ENCODE measurements at regions not wholly inside any gene's neighbourhood (a gene's known extent, or its start where the extent isn't known, plus 50 kb on each side); places are given as distances from the start of the nearest gene placed in this dataset.

- intact Hi-C loops (cut with DNase I) = loop anchor here in 1 of 2 donors (10.0 kb wide), 1 partner anchor 101 kb away; no protein-coding TSS in a partner anchor
- H3K4me3 ChIP-seq = no peak overlapping the region
- H3K27me3 ChIP-seq = no peaks in the 10 kb centered on the region
- TF ChIP-seq, protein P1, sequence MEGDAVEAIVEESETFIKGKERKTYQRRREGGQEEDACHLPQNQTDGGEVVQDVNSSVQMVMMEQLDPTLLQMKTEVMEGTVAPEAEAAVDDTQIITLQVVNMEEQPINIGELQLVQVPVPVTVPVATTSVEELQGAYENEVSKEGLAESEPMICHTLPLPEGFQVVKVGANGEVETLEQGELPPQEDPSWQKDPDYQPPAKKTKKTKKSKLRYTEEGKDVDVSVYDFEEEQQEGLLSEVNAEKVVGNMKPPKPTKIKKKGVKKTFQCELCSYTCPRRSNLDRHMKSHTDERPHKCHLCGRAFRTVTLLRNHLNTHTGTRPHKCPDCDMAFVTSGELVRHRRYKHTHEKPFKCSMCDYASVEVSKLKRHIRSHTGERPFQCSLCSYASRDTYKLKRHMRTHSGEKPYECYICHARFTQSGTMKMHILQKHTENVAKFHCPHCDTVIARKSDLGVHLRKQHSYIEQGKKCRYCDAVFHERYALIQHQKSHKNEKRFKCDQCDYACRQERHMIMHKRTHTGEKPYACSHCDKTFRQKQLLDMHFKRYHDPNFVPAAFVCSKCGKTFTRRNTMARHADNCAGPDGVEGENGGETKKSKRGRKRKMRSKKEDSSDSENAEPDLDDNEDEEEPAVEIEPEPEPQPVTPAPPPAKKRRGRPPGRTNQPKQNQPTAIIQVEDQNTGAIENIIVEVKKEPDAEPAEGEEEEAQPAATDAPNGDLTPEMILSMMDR (IDR thresholded peaks at IDR 0.05) = no peak
- ATAC-seq (peak; percentile 51), DNase-seq (no peak)
- H3K4me1 ChIP-seq = no peaks in the 10 kb centered on the region
- H3K27ac ChIP-seq = no peak overlapping the region
- peaks cover 0 to 14% of the 10 kb centered on the region in 2 donors for H3K9me3 ChIP-seq
- no peaks in the 10 kb centered on the region for H3K36me3 ChIP-seq
These were observed 59.6 kb upstream of the GOLIM4 start for GRCh38 chr3:168155303-168155702.

- TF ChIP-seq, protein P1 (IDR thresholded peaks at IDR 0.05) = no peak
- H3K27ac ChIP-seq = no peak overlapping the region
- no peaks in the 10 kb centered on the region for H3K36me3 ChIP-seq
- ATAC-seq = peak; percentile 74
- H3K4me1 ChIP-seq = no peaks in the 10 kb centered on the region
- peaks cover 0 to 14% of the 10 kb centered on the region in 2 donors for H3K9me3 ChIP-seq
- intact Hi-C loops (cut with DNase I) = loop anchor here in 1 of 2 donors (10.0 kb wide), 1 partner anchor 99 kb away; no protein-coding TSS in a partner anchor
- no peak overlapping the region for H3K4me3 ChIP-seq
- DNase-seq = no peak
- no peaks in the 10 kb centered on the region for H3K27me3 ChIP-seq
These were observed 58.4 kb upstream of the GOLIM4 start for GRCh38 chr3:168154089-168154488.

GRCh38 chr3:168152149-168152548 is 56.4 kb upstream of the GOLIM4 start:
- Histone ChIP-seq H3K27me3 (no peaks in the 10 kb centered on the region), H3K4me1 (no peaks in the 10 kb centered on the region), H3K9me3 (peaks cover 0 to 14% of the 10 kb centered on the region in 2 donors), H3K27ac (no peak overlapping the region), H3K36me3 (no peaks in the 10 kb centered on the region), H3K4me3 (no peak overlapping the region)
- no peak for ATAC-seq
- intact Hi-C loops (cut with DNase I) = loop anchor here in 1 of 2 donors (10.0 kb wide), 1 partner anchor 97 kb away; no protein-coding TSS in a partner anchor
- DNase-seq = no peak
- TF ChIP-seq, protein P1 (IDR thresholded peaks at IDR 0.05) = no peak

Small RNA genes lying in the stretch of these regions (microRNA-seq; reads per million reads assigned to microRNA genes)
- gene MIR551B = 7.8 to 8.9 reads per million in 2 donors

All from left lung (tissue), 4 donors.